Esophagus muscularis mucosa (tissue), 4 donors: ENCODE measurements at regions not wholly inside any gene's neighbourhood (a gene's known extent, or its start where the extent isn't known, plus 50 kb on each side); places are given as distances from the start of the nearest gene placed in this dataset.

ENCODE experiments used
- DNase-seq: peaks from one replicate; pipeline ENCODE4 v3.0.0-alpha.2; 2017; ENCODE audit errors: extremely low spot score
- H3K27ac ChIP-seq, 4 donors: fragments of 200-600 bp; sonication (generic); replicated peaks in 1 of 4; 1 replicate in 3 of 4; 2 replicates in 1 of 4; pipeline ENCODE4 v1.5.1; 2016 to 2019; ENCODE audit warnings: mild to moderate bottlenecking in 1 of 4
- H3K27me3 ChIP-seq, 4 donors: fragments of 200-600 bp; sonication (generic); one replicate each; pipeline versions ENCODE4 v1.5.1 to v1.6.0; 2016 to 2019
- H3K36me3 ChIP-seq, 4 donors: fragments of 200-600 bp; sonication (generic); one replicate each; pipeline ENCODE4 v1.5.1; 2016 to 2019
- H3K4me1 ChIP-seq, 4 donors: fragments of 200-600 bp; sonication (generic); one replicate each; pipeline ENCODE4 v1.5.1; 2016 to 2019
- H3K4me3 ChIP-seq, 4 donors: fragments of 200-600 bp; sonication (generic); 1 replicate in 2 of 4; 2 replicates in 2 of 4; pipeline ENCODE4 v1.5.1; 2016 to 2019; ENCODE audit warnings: mild to moderate bottlenecking in 4 of 4, moderate library complexity in 1 of 4
- H3K9me3 ChIP-seq, 4 donors: fragments of 200-600 bp; sonication (generic); 1 replicate in 3 of 4; 2 replicates in 1 of 4; pipeline ENCODE4 v1.5.1; 2016 to 2019
- EP300 ChIP-seq: sonication (generic); formaldehyde crosslinking; IDR thresholded peaks from one replicate; pipeline ENCODE4 v1.6.1; 2017; ENCODE audit warnings: antibody characterized with exemption
- POLR2A ChIP-seq: fragments of 450-650 bp; IDR thresholded peaks from one replicate; pipeline ENCODE4 v1.6.1; 2017; ENCODE audit warnings: antibody characterized with exemption, moderate library complexity, mild to moderate bottlenecking, low read depth
- POLR2AphosphoS5 ChIP-seq, 2 donors: sonication (generic); formaldehyde crosslinking; IDR thresholded peaks; one replicate each; pipeline ENCODE4 v1.6.1; 2017; ENCODE audit warnings: antibody characterized with exemption in 2 of 2
- WGBS: methylation state at CpG from one replicate; pipeline ENCODE4 v1.1.5; 2018; 5-methylcytosine and 5-hydroxymethylcytosine counted together
- intact Hi-C: fragments of 100-400 bp; cut with DNase I; formaldehyde crosslinking; loops from one replicate; pipeline ENCODE4 v1.15.1; 2023
- TF ChIP-seq, protein P1 (sequence below), 3 experiments: fragments of 200-600 bp in 2 of 3; fragments of 450-650 bp in 1 of 3; sonication (generic) in 2 of 3; IDR thresholded peaks; one replicate each; pipeline ENCODE4 v1.5.1; 2017 to 2019; ENCODE audit warnings: antibody characterized with exemption in 3 of 3, mild to moderate bottlenecking in 2 of 3, moderate library complexity in 1 of 3

DNA sequence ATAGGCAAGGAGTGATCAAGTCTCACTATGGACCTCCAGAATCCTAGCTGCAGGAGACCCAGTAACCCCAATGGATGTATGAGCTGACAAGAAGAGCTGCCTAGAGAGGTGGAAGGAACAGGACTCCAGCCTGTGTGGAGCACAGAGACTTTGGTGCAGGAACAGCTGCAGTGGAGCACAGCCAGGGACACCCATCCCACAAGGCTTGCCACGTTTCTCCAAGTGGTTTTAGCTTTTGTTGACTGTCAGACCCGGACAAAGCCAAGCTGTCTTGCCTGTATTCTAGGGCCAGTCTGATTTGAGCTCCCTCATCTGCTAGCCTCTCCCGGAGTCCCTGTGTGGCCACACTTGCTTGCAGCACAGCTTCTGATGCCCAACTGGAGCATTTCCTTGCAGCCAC, 224.7 kb downstream of the CHRM2 start:
- intact Hi-C loops = no loop called here
- DNase-seq = no peak
- Histone ChIP-seq H3K27ac (no peak overlapping the region), H3K4me1 (no peaks in the 10 kb centered on the region), H3K4me3 (no peak overlapping the region), H3K36me3 (no peaks in the 10 kb centered on the region), H3K9me3 (no peaks in the 10 kb centered on the region), H3K27me3 (no peaks in the 10 kb centered on the region)
- TF ChIP-seq POLR2A (no peak), POLR2AphosphoS5 (IDR thresholded peaks at IDR 0.05) (no peak), EP300 (no peak)
- TF ChIP-seq, protein P1, sequence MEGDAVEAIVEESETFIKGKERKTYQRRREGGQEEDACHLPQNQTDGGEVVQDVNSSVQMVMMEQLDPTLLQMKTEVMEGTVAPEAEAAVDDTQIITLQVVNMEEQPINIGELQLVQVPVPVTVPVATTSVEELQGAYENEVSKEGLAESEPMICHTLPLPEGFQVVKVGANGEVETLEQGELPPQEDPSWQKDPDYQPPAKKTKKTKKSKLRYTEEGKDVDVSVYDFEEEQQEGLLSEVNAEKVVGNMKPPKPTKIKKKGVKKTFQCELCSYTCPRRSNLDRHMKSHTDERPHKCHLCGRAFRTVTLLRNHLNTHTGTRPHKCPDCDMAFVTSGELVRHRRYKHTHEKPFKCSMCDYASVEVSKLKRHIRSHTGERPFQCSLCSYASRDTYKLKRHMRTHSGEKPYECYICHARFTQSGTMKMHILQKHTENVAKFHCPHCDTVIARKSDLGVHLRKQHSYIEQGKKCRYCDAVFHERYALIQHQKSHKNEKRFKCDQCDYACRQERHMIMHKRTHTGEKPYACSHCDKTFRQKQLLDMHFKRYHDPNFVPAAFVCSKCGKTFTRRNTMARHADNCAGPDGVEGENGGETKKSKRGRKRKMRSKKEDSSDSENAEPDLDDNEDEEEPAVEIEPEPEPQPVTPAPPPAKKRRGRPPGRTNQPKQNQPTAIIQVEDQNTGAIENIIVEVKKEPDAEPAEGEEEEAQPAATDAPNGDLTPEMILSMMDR (IDR thresholded peaks at IDR 0.05) = no peak
- 79% methylated on average over 3 of the region's 3 CpGs for WGBS

DNA sequence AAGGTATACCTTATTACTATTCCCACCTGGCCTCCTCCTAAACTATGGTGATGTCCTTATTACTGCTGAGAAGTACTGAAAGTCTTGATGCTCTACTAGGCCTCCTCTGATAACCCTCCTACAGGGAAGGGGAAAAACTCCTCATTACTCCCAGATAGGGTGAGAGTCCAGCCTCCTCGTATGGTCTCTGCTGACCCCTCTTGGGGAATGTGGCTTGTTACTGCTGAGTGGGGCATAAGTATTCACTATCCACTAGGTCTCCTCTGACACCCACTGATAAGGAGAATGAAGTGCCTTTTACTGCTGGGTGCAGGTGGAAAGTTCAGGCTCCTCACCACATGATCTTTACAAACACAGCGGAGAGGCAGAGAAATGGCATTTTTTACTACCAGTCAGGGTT, 222.9 kb downstream of the CHRM2 start:
- Histone ChIP-seq H3K27me3 (no peaks in the 10 kb centered on the region), H3K36me3 (no peaks in the 10 kb centered on the region), H3K4me1 (no peaks in the 10 kb centered on the region), H3K9me3 (no peaks in the 10 kb centered on the region), H3K27ac (no peak overlapping the region), H3K4me3 (no peak overlapping the region)
- 88% methylated on average over 2 of the region's 2 CpGs for WGBS
- TF ChIP-seq, protein P1 (IDR thresholded peaks at IDR 0.05) = peak in 1 of 3 experiments; percentile 7
- TF ChIP-seq POLR2A (no peak), POLR2AphosphoS5 (IDR thresholded peaks at IDR 0.05) (no peak)
- intact Hi-C loops = no loop called here
- DNase-seq = no peak

DNA sequence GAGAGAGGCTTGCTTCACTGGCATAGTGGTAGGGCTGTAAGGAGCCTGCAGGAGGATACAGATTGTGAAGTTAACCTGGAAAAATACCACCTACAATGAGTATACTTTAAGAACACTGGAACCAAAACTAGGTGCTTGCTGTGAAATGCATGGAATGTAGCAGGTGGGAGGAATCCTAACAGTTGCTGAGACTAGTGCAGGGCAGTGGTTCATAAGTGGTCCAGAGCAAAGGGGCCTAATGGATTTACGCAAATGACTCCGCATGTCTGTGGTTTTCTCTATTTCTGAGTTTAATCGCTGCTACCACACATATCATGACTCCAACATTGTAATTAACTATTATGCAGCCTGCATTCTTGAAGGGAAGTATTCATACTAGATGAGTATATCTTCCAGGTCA, 218.4 kb downstream of the CHRM2 start:
- TF ChIP-seq EP300 (no peak), POLR2A (no peak), POLR2AphosphoS5 (IDR thresholded peaks at IDR 0.05) (no peak)
- TF ChIP-seq, protein P1 (IDR thresholded peaks at IDR 0.05) = no peak
- no peak overlapping the region for H3K4me3 ChIP-seq
- no peaks in the 10 kb centered on the region for H3K9me3 ChIP-seq
- no peak overlapping the region for H3K27ac ChIP-seq
- WGBS = 93% methylated on average over 3 of the region's 3 CpGs
- H3K4me1 ChIP-seq = peaks cover 8 to 18% (median 9%) of the 10 kb centered on the region in 4 donors
- H3K27me3 ChIP-seq = no peaks in the 10 kb centered on the region
- intact Hi-C loops = no loop called here
- no peaks in the 10 kb centered on the region for H3K36me3 ChIP-seq
- no peak for DNase-seq

DNA sequence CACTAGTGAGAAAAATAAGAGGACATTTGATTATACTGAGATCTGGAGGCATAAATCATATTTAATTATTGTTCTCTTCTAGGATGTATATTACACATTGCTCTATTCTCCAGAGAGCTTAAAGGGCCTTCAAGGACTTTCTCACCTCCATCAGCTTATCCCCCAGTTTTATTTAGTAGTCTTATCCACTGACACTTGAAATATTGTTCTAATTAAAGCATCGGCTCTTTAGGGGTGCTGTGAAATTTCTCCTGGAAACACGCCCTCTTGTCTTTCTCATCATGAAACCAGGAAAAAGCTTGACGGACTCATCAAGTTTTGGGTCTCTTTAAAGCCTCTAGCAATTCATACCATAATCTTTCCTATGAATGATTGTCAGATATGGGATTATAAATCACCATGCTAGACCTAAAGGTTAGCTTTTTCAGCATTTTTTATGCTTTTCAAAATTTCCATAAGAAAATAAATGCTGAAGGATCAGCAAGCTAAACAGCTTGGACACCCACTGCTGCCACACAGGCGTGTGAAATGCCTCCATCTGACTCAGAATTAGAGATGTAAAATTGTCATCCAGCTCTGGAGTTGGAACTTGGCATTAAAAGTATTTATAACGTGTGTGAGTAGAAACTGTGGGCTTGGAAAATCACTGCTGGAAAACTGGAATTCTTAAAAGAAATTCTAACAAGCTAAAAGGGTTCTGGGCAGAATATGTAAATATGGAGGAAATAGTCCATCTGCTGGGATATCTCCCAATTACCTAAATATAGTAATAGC, 216.3 kb downstream of the CHRM2 start:
- no peaks in the 10 kb centered on the region for H3K9me3 ChIP-seq
- no peaks in the 10 kb centered on the region for H3K27me3 ChIP-seq
- peaks cover 19 to 23% (median 21%) of the 10 kb centered on the region in 4 donors for H3K4me1 ChIP-seq
- H3K27ac ChIP-seq = no peak overlapping the region
- intact Hi-C loops = no loop called here
- DNase-seq = no peak
- WGBS = 51% methylated on average over 5 of the region's 5 CpGs
- TF ChIP-seq, protein P1 (IDR thresholded peaks at IDR 0.05) = no peak
- TF ChIP-seq POLR2A (no peak), POLR2AphosphoS5 (IDR thresholded peaks at IDR 0.05) (no peak), EP300 (no peak)
- no peaks in the 10 kb centered on the region for H3K36me3 ChIP-seq
- no peak overlapping the region for H3K4me3 ChIP-seq

DNA sequence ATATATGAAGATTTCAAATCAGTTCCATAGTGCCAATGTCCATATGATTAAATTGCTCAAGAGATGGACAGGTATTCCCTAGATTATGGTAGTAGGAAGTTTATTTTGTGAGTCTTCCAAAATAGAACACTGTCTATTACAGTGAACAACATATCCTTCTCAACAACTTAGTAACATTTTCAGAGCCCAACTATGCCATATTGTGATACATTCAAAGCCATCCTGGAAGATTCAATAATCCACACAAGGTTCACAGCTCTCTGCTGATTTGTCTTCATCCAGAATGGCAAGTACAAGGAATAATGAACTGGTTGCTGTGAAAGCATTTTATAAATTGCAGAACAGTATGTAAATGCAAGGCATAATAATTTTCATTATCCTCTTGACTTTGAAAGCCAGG, 213.9 kb downstream of the CHRM2 start:
- Histone ChIP-seq H3K4me3 (no peak overlapping the region), H3K36me3 (no peaks in the 10 kb centered on the region), H3K27ac (no peak overlapping the region), H3K4me1 (peaks cover 19 to 23% (median 21%) of the 10 kb centered on the region in 4 donors), H3K9me3 (no peaks in the 10 kb centered on the region), H3K27me3 (no peaks in the 10 kb centered on the region)
- TF ChIP-seq POLR2A = no peak
- no peak for TF ChIP-seq POLR2AphosphoS5 (IDR thresholded peaks at IDR 0.05)
- TF ChIP-seq EP300 = no peak
- TF ChIP-seq, protein P1 (IDR thresholded peaks at IDR 0.05) = no peak
- intact Hi-C loops = no loop called here
- no peak for DNase-seq
